IMR-90 (cell line): ENCODE measurements at regions not wholly inside any gene's neighbourhood (a gene's known extent, or its start where the extent isn't known, plus 50 kb on each side); places are given as distances from the start of the nearest gene placed in this dataset.

Experiments used
- ATAC-seq: fragments of 200-7000 bp; cut with Tn5 transposase; 2 replicates; pipeline ENCODE4 v1.9.1; 2020; ENCODE audit warnings: low read depth, mild to moderate bottlenecking, moderate library complexity
- BruUV-seq: library from RNA; stranded (reverse); fragments of 400-500 nt; replicated peaks from 2 replicates; lab custom pipeline; 2021; lab: Mats Ljungman, UMichigan
- CTCF ChIA-PET: fragments of 300-600 bp; formaldehyde crosslinking; extraction: SDS; loops from one replicate; lab custom pipeline; 2021; ENCODE audit warnings: antibody characterized with exemption; lab: Yijun Ruan, JAX
- POLR2A ChIA-PET: fragments of 300-600 bp; sonication (Branson Sonifier 250); formaldehyde crosslinking; loops from one replicate; lab custom pipeline; 2022; ENCODE audit warnings: antibody characterized with exemption; ENCODE audit not compliant: unreplicated experiment; lab: Charles Lee
- DNase-seq: peaks from one replicate; pipeline ENCODE4 v3.0.0; 2013
- H2AFZ ChIP-seq: replicated peaks from 2 replicates; pipeline ENCODE3; 2013; ENCODE audit warnings: low read length, mild to moderate bottlenecking; ENCODE audit not compliant: poor library complexity
- H2AK5ac ChIP-seq: 2 replicates; pipeline ENCODE4 v1.6.1; 2013; ENCODE audit warnings: low read depth, low read length, inconsistent platforms
- H2AK9ac ChIP-seq: replicated peaks from 2 replicates; pipeline ENCODE3; 2013; ENCODE audit warnings: mild to moderate bottlenecking, low read depth, low read length, moderate library complexity; ENCODE audit not compliant: poor library complexity
- H2BK120ac ChIP-seq: 2 replicates; pipeline ENCODE4 v1.6.1; 2013; ENCODE audit warnings: low read depth, low read length, inconsistent platforms
- H2BK15ac ChIP-seq: 3 replicates; pipeline ENCODE4 v1.6.1; 2013; ENCODE audit warnings: low read depth, low read length, inconsistent platforms
- H2BK20ac ChIP-seq: 2 replicates; pipeline ENCODE4 v1.6.1; 2013; ENCODE audit warnings: low read depth, mild to moderate bottlenecking, inconsistent platforms, low read length, moderate library complexity
- H2BK5ac ChIP-seq: 2 replicates; pipeline ENCODE4 v1.6.1; 2013; ENCODE audit warnings: mild to moderate bottlenecking, low read depth, low read length, inconsistent platforms; ENCODE audit not compliant: poor library complexity, severe bottlenecking
- H3K14ac ChIP-seq: replicated peaks from 2 replicates; pipeline ENCODE4 v1.6.1; 2013; ENCODE audit warnings: low read depth, low read length, inconsistent platforms
- H3K18ac ChIP-seq: 2 replicates; pipeline ENCODE4 v1.6.1; 2013; ENCODE audit warnings: low read depth, low read length, control low read depth
- H3K23ac ChIP-seq: 2 replicates; pipeline ENCODE4 v1.6.1; 2013; ENCODE audit warnings: low read depth, low read length, inconsistent platforms
- H3K27ac ChIP-seq: 2 replicates; pipeline ENCODE4 v1.5.1; 2013; ENCODE audit warnings: mild to moderate bottlenecking, control low read depth, low read length; ENCODE audit not compliant: insufficient read depth
- H3K27me3 ChIP-seq: 2 replicates; pipeline ENCODE4 v1.6.1; 2013; ENCODE audit warnings: low read length; ENCODE audit not compliant: control insufficient read depth, insufficient read depth
- H3K36me3 ChIP-seq: 2 replicates; pipeline ENCODE4 v1.6.1; 2013; ENCODE audit warnings: low read length, mixed read lengths; ENCODE audit not compliant: control insufficient read depth, insufficient read depth
- H3K4ac ChIP-seq: 2 replicates; pipeline ENCODE4 v1.6.1; 2013; ENCODE audit warnings: low read depth, low read length, inconsistent platforms
- H3K4me1 ChIP-seq: 2 replicates; pipeline ENCODE4 v1.6.1; 2013; ENCODE audit warnings: low read length, mixed read lengths; ENCODE audit not compliant: control insufficient read depth, insufficient read depth
- H3K4me2 ChIP-seq: 2 replicates; pipeline ENCODE4 v1.6.1; 2013; ENCODE audit warnings: low read depth, mild to moderate bottlenecking, control low read depth, low read length, moderate library complexity
- H3K4me3 ChIP-seq: 2 replicates; pipeline ENCODE4 v1.5.1; 2013; ENCODE audit warnings: low read depth, mild to moderate bottlenecking, control low read depth, low read length, moderate library complexity; ENCODE audit not compliant: insufficient read depth
- H3K56ac ChIP-seq: 2 replicates; pipeline ENCODE4 v1.6.1; 2013; ENCODE audit warnings: low read length, inconsistent platforms; ENCODE audit not compliant: insufficient read depth; ENCODE audit errors: extremely low read depth
- H3K79me1 ChIP-seq, 2 experiments: 2 replicates each; pipeline ENCODE4 v1.6.1; 2013; ENCODE audit warnings: low read length in 2 of 2, inconsistent platforms in 1 of 2, low read depth in 1 of 2
- H3K9ac ChIP-seq: 2 replicates; pipeline ENCODE4 v1.6.1; 2013; ENCODE audit warnings: low read depth, low read length, control low read depth
- H3K9me1 ChIP-seq: 2 replicates; pipeline ENCODE4 v1.6.1; 2013; ENCODE audit warnings: low read length, inconsistent platforms; ENCODE audit not compliant: insufficient read depth
- H3K9me3 ChIP-seq: 2 replicates; pipeline ENCODE4 v1.6.1; 2013; ENCODE audit warnings: low read length; ENCODE audit not compliant: control insufficient read depth, insufficient read depth
- H4K20me1 ChIP-seq: 2 replicates; pipeline ENCODE4 v1.6.1; 2013; ENCODE audit warnings: low read length, inconsistent platforms; ENCODE audit not compliant: insufficient read depth
- H4K5ac ChIP-seq: 2 replicates; pipeline ENCODE4 v1.6.1; 2013; ENCODE audit warnings: mild to moderate bottlenecking, low read depth, low read length, control low read depth
- H4K8ac ChIP-seq, 2 experiments: 2 replicates each; pipeline ENCODE4 v1.6.1; 2013; ENCODE audit warnings: low read depth in 2 of 2, low read length in 2 of 2, control low read depth in 1 of 2, inconsistent platforms in 1 of 2
- H4K91ac ChIP-seq: 2 replicates; pipeline ENCODE4 v1.6.1; 2013; ENCODE audit warnings: low read depth, low read length, inconsistent platforms; ENCODE audit not compliant: insufficient read depth
- BHLHE40 ChIP-seq: fragments of 150-350 bp; IDR thresholded peaks from 2 replicates; pipeline ENCODE4 v1.6.1; 2016; ENCODE audit warnings: mild to moderate bottlenecking, low read depth, low read length
- CEBPB ChIP-seq: IDR thresholded peaks from 2 replicates; pipeline ENCODE4 v1.6.1; 2012; ENCODE audit warnings: low read depth, low read length, improper control_type of control experiment
- CHD1 ChIP-seq: IDR thresholded peaks from 2 replicates; pipeline ENCODE4 v1.6.1; 2012; ENCODE audit warnings: low read depth, low read length, improper control_type of control experiment
- CTCF ChIP-seq: conservative IDR thresholded peaks from 2 replicates; pipeline ENCODE4 v1.5.1; 2012; ENCODE audit warnings: mild to moderate bottlenecking, low read depth, low read length, improper control_type of control experiment
- ELK1 ChIP-seq: fragments of 150-350 bp; IDR thresholded peaks from 2 replicates; pipeline ENCODE4 v1.6.1; 2016; ENCODE audit warnings: low read depth, mild to moderate bottlenecking, low read length, moderate library complexity, borderline replicate concordance
- FOS ChIP-seq: fragments of 150-350 bp; IDR thresholded peaks from 2 replicates; pipeline ENCODE4 v1.6.1; 2016; ENCODE audit warnings: low read depth, low read length
- MAFK ChIP-seq: IDR thresholded peaks from 2 replicates; pipeline ENCODE4 v1.6.1; 2012; ENCODE audit warnings: low read depth, low read length, improper control_type of control experiment
- MAZ ChIP-seq: IDR thresholded peaks from 2 replicates; pipeline ENCODE4 v1.6.1; 2012; ENCODE audit warnings: low read depth, mild to moderate bottlenecking, low read length, improper control_type of control experiment, moderate library complexity, borderline replicate concordance
- MXI1 ChIP-seq: IDR thresholded peaks from 2 replicates; pipeline ENCODE4 v1.6.1; 2012; ENCODE audit warnings: low read depth, mild to moderate bottlenecking, low read length, moderate library complexity, borderline replicate concordance
- NFE2L2 ChIP-seq: fragments of 150-350 bp; IDR thresholded peaks from 2 replicates; pipeline ENCODE4 v1.6.1; 2016; ENCODE audit warnings: low read depth, mild to moderate bottlenecking, low read length
- POLR2A ChIP-seq: IDR thresholded peaks from 2 replicates; pipeline ENCODE4 v1.6.1; 2012; ENCODE audit warnings: mild to moderate bottlenecking, low read depth, low read length
- RAD21 ChIP-seq: IDR thresholded peaks from 2 replicates; pipeline ENCODE4 v1.6.1; 2012; ENCODE audit warnings: low read length, improper control_type of control experiment
- RCOR1 ChIP-seq: IDR thresholded peaks from 2 replicates; pipeline ENCODE4 v1.6.1; 2012; ENCODE audit warnings: mild to moderate bottlenecking, low read length, improper control_type of control experiment; ENCODE audit not compliant: insufficient replicate concordance
- RFX5 ChIP-seq: IDR thresholded peaks from 2 replicates; pipeline ENCODE4 v1.8.0; 2012; ENCODE audit warnings: low read depth, mild to moderate bottlenecking, low read length, moderate library complexity
- SMC3 ChIP-seq: fragments of 150-350 bp; IDR thresholded peaks from 2 replicates; pipeline ENCODE4 v1.6.1; 2016; ENCODE audit warnings: low read depth, mild to moderate bottlenecking, antibody characterized with exemption, low read length, moderate library complexity
- USF2 ChIP-seq: fragments of 150-350 bp; IDR thresholded peaks from 2 replicates; pipeline ENCODE4 v1.6.1; 2017; ENCODE audit warnings: mild to moderate bottlenecking, antibody characterized with exemption, low read length, low read depth
- WGBS, 2 experiments: methylation state at CpG; one replicate each; pipeline versions ENCODE4 v1.1.5 to v1.1.7; 2013; ENCODE audit warnings: missing lambda C conversion rate in 2 of 2; ENCODE audit not compliant: insufficient read length in 1 of 2; ENCODE audit errors: extremely low coverage in 2 of 2; 5-methylcytosine and 5-hydroxymethylcytosine counted together
- dilution Hi-C: fragments of 300-500 bp; cut with HindIII; formaldehyde crosslinking; loops from one replicate; pipeline ENCODE4 v1.14.3; 2018; ENCODE audit warnings: low sequenced_read_pairs; ENCODE audit not compliant: unreplicated experiment
- in situ Hi-C: fragments of 300-500 bp; cut with MboI; formaldehyde crosslinking; loops from 3 replicates; pipeline ENCODE4 v1.14.3; 2019; ENCODE audit warnings: low sequenced_read_pairs, inconsistent platforms, mixed read lengths
- intact Hi-C: fragments of 100-400 bp; cut with micrococcal nuclease; formaldehyde crosslinking; loops from 2 replicates; pipeline ENCODE4 v1.10.0; 2022

- Histone ChIP-seq H3K27ac (no peak overlapping the region), H3K18ac (no peak overlapping the region), H2BK120ac (no peak overlapping the region), H2BK5ac (no peak overlapping the region), H3K56ac (no peak overlapping the region), H3K4me3 (no peak overlapping the region), H3K9ac (no peak overlapping the region), H2BK20ac (no peak overlapping the region), H3K23ac (no peak overlapping the region), H3K27me3 (no peaks in the 10 kb centered on the region), H4K20me1 (no peaks in the 10 kb centered on the region), H2AK5ac (no peak overlapping the region), H4K8ac (no peak overlapping the region), H2AK9ac (no peak overlapping the region), H4K91ac (no peak overlapping the region), H3K9me1 (no peaks in the 10 kb centered on the region), H3K36me3 (no peaks in the 10 kb centered on the region), H4K5ac (no peak overlapping the region), H3K4me1 (no peaks in the 10 kb centered on the region), H2BK15ac (no peak overlapping the region), H3K9me3 (no peaks in the 10 kb centered on the region), H3K4ac (no peak overlapping the region), H3K4me2 (no peak overlapping the region), H3K14ac (no peak overlapping the region), H2AFZ (no peak overlapping the region), H3K79me1 (no peaks in the 10 kb centered on the region)
- in situ Hi-C loops (loop anchor here (25.0 kb wide), 1 partner anchor 96 kb away; no protein-coding TSS in a partner anchor), intact Hi-C loops (no loop called here), dilution Hi-C loops (no loop called here)
- CTCF ChIA-PET = no interaction called here
- no TSS peak for BruUV-seq
- ATAC-seq (no peak), DNase-seq (no peak)
- WGBS, 2 experiments = 0% methylated on average over 1 of the region's 10 CpGs; no CpG with 5 or more reads in 1 of the 2 experiments
- POLR2A ChIA-PET = no interaction called here
- TF ChIP-seq CEBPB (no peak), MAFK (no peak), RFX5 (no peak), FOS (no peak), ELK1 (no peak), BHLHE40 (no peak), USF2 (no peak), MAZ (no peak), RCOR1 (no peak), SMC3 (no peak), CTCF (no peak), NFE2L2 (no peak), POLR2A (no peak), CHD1 (no peak), RAD21 (no peak), MXI1 (no peak)
These were observed 122.8 kb upstream of the PUM3 start for GRCh38 chr9:2966565-2967300.
